ENCODE measurements at regions not wholly inside any gene's neighbourhood (a gene's known extent, or its start where the extent isn't known, plus 50 kb on each side); places are given as distances from the start of the nearest gene placed in this dataset.

DNA sequence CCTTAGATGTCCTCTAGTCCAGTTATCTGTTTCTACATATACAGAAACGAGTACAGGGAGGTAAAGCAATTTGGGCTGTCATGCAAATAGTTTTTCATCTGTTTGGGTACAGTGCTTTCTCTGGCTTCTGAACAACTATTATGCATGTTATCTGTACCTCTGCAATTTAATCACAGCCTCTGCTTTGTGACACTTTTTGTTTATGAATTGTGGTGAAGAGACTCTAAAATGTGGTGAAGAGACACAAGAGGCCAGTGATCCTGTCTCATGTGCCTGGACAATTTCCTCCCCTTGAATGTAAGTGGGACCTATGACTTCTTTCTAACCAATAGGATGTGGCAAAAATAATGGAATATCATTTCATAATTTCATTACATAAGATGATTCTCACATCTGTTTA, 130.3 kb upstream of the ARHGAP42 start:
- POLR2A ChIA-PET (ENCODE audit: low non-redundant PET) = no interaction called here
- Histone ChIP-seq H3K36me3 (ENCODE audit: insufficient read depth, low read length, poor library complexity, severe bottlenecking) (no peaks in the 10 kb centered on the region), H3K27ac (ENCODE audit: low read depth, low read length, poor library complexity, severe bottlenecking) (no peak overlapping the region), H3K9me3 (ENCODE audit: low read depth, low read length, poor library complexity, severe bottlenecking) (no peaks in the 10 kb centered on the region), H3K4me3 (ENCODE audit: low read depth, low read length, poor library complexity, severe bottlenecking) (no peak overlapping the region), H3K27me3 (replicated peaks; ENCODE audit: insufficient read depth, low read depth, low read length, poor library complexity) (no peaks in the 10 kb centered on the region), H3K4me1 (ENCODE audit: insufficient read depth, low read length, poor library complexity, severe bottlenecking) (peaks cover 10% of the 10 kb centered on the region)
- DNase-seq (ENCODE audit: low spot score) = no peak
- intact Hi-C loops (cut with micrococcal nuclease; ENCODE audit: unreplicated experiment) = no loop called here
- no peak for TF ChIP-seq EZH2 (IDR thresholded peaks at IDR 0.05; ENCODE audit: borderline replicate concordance, low read depth, low read length, poor library complexity, severe bottlenecking)
- TF ChIP-seq, protein P1, sequence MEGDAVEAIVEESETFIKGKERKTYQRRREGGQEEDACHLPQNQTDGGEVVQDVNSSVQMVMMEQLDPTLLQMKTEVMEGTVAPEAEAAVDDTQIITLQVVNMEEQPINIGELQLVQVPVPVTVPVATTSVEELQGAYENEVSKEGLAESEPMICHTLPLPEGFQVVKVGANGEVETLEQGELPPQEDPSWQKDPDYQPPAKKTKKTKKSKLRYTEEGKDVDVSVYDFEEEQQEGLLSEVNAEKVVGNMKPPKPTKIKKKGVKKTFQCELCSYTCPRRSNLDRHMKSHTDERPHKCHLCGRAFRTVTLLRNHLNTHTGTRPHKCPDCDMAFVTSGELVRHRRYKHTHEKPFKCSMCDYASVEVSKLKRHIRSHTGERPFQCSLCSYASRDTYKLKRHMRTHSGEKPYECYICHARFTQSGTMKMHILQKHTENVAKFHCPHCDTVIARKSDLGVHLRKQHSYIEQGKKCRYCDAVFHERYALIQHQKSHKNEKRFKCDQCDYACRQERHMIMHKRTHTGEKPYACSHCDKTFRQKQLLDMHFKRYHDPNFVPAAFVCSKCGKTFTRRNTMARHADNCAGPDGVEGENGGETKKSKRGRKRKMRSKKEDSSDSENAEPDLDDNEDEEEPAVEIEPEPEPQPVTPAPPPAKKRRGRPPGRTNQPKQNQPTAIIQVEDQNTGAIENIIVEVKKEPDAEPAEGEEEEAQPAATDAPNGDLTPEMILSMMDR (conservative IDR thresholded peaks at IDR 0.05; ENCODE audit: low read depth, low read length) = no peak
- BruUV-seq (replicated peaks) = no TSS peak
- CTCF ChIA-PET = interaction anchor here (0.6 kb wide), 1 partner anchor 439 kb away, joined by 3 read pairs; no protein-coding TSS in a partner anchor

DNA sequence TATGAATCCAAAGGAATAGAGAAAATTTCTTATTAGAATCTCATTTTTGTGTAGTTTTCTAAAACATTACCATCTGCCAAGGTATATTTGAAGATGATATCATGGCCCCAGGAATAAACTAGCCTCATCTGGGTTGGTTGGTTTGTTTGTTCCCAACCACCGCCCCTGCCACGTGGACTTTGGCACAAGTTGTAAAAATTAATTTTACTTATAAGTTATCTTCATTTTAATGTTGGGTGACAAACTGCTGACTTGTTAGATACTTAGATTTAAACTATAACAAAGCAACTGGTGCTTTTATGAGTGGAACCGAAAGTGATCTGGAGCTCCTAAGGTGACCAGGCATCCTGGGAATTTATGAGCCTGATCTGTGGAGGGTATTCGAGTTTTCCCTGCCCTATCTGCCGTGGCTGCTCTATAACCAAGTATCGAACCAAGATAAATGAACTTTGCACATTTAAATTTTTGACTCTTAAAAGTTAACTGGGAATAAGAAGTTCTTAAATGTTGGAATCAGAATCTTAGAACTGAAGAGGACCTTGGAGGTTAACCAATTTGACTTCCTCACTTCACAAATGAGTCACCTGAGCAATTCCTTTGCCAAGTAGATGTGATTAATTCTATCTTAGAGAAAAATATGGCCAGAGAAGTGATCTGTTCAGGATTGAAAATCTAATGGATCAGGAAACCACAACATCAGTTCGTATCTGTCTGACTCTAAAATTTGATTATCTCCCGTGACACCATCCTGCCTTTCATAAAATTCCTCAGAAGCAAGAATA, 129.1 kb upstream of the ARHGAP42 start:
- Histone ChIP-seq H3K27ac (ENCODE audit: low read depth, low read length, poor library complexity, severe bottlenecking) (no peak overlapping the region), H3K4me3 (ENCODE audit: low read depth, low read length, poor library complexity, severe bottlenecking) (no peak overlapping the region), H3K27me3 (replicated peaks; ENCODE audit: insufficient read depth, low read depth, low read length, poor library complexity) (no peaks in the 10 kb centered on the region), H3K36me3 (ENCODE audit: insufficient read depth, low read length, poor library complexity, severe bottlenecking) (no peaks in the 10 kb centered on the region), H3K4me1 (ENCODE audit: insufficient read depth, low read length, poor library complexity, severe bottlenecking) (peaks cover 17% of the 10 kb centered on the region), H3K9me3 (ENCODE audit: low read depth, low read length, poor library complexity, severe bottlenecking) (no peaks in the 10 kb centered on the region)
- ChIA-PET POLR2A (ENCODE audit: low non-redundant PET) (interaction anchor here (0.6 kb wide), 1 partner anchor 130 kb away, joined by 3 read pairs; no protein-coding TSS in a partner anchor), CTCF (no interaction called here)
- intact Hi-C loops (cut with micrococcal nuclease; ENCODE audit: unreplicated experiment) = no loop called here
- no peak for DNase-seq (ENCODE audit: low spot score)
- TF ChIP-seq, protein P1 (conservative IDR thresholded peaks at IDR 0.05; ENCODE audit: low read depth, low read length) = no peak
- TF ChIP-seq EZH2 (IDR thresholded peaks at IDR 0.05; ENCODE audit: borderline replicate concordance, low read depth, low read length, poor library complexity, severe bottlenecking) = no peak
- no TSS peak for BruUV-seq (replicated peaks)

DNA sequence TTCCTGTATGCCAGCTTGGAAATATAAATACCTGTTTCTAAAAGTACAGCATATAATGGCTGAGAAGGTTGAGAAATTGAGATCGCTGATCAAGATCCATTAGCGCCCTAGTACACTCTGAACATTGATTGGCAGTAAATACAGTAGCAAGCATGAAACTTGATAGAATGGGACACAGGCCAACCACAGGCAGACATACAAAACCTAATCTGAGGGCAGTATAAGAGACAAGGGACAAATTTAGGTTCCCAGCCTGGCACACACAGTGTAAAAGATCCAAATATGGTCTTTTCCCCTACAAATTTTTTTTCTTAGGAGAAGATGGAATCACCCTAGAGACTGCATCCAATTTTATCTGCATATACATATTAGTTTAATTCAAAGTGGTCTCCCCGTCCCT, 126.5 kb upstream of the ARHGAP42 start:
- H3K36me3 ChIP-seq (ENCODE audit: insufficient read depth, low read length, poor library complexity, severe bottlenecking) = no peaks in the 10 kb centered on the region
- POLR2A ChIA-PET (ENCODE audit: low non-redundant PET) = interaction anchor here (0.6 kb wide), 1 partner anchor 141 kb away, joined by 4 read pairs; no protein-coding TSS in a partner anchor
- H3K4me3 ChIP-seq (ENCODE audit: low read depth, low read length, poor library complexity, severe bottlenecking) = no peak overlapping the region
- no peaks in the 10 kb centered on the region for H3K27me3 ChIP-seq (replicated peaks; ENCODE audit: insufficient read depth, low read depth, low read length, poor library complexity)
- TF ChIP-seq, protein P1 (conservative IDR thresholded peaks at IDR 0.05; ENCODE audit: low read depth, low read length) = no peak
- TF ChIP-seq EZH2 (IDR thresholded peaks at IDR 0.05; ENCODE audit: borderline replicate concordance, low read depth, low read length, poor library complexity, severe bottlenecking) = no peak
- no peak for DNase-seq (ENCODE audit: low spot score)
- CTCF ChIA-PET = no interaction called here
- H3K27ac ChIP-seq (ENCODE audit: low read depth, low read length, poor library complexity, severe bottlenecking) = no peak overlapping the region
- no TSS peak for BruUV-seq (replicated peaks)
- peaks cover 25% of the 10 kb centered on the region for H3K4me1 ChIP-seq (ENCODE audit: insufficient read depth, low read length, poor library complexity, severe bottlenecking)
- no peaks in the 10 kb centered on the region for H3K9me3 ChIP-seq (ENCODE audit: low read depth, low read length, poor library complexity, severe bottlenecking)
- intact Hi-C loops (cut with micrococcal nuclease; ENCODE audit: unreplicated experiment) = loop anchor here (5.0 to 10.0 kb wide), 2 partner anchors 98 to 316 kb away; no protein-coding TSS in a partner anchor

Measured in A673 (cell line).